ENCODE measurements at regions not wholly inside any gene's neighbourhood (a gene's known extent, or its start where the extent isn't known, plus 50 kb on each side); places are given as distances from the start of the nearest gene placed in this dataset.

DNA sequence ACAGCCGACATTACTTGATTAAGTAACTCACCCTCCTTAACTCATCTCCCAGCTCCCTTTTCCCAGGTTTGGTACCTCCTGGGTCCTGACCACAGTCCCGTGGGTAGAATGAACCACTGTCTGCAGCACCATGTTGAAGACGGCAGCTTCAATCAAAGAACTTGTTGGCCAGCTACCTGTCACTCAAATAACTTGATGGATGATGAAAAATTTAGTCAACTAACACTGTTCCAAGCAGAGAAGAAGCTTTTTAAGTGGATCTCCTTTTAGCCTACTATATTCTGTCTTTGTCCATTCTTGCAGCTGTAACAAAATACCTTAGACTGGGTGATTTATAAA lies 138.4 kb upstream of the F3 start:
- DNase-seq (ENCODE audit: low read depth): no peak
- TF ChIP-seq, protein P1, sequence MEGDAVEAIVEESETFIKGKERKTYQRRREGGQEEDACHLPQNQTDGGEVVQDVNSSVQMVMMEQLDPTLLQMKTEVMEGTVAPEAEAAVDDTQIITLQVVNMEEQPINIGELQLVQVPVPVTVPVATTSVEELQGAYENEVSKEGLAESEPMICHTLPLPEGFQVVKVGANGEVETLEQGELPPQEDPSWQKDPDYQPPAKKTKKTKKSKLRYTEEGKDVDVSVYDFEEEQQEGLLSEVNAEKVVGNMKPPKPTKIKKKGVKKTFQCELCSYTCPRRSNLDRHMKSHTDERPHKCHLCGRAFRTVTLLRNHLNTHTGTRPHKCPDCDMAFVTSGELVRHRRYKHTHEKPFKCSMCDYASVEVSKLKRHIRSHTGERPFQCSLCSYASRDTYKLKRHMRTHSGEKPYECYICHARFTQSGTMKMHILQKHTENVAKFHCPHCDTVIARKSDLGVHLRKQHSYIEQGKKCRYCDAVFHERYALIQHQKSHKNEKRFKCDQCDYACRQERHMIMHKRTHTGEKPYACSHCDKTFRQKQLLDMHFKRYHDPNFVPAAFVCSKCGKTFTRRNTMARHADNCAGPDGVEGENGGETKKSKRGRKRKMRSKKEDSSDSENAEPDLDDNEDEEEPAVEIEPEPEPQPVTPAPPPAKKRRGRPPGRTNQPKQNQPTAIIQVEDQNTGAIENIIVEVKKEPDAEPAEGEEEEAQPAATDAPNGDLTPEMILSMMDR (IDR thresholded peaks at IDR 0.05; ENCODE audit: low read length, missing control alignments): no peak
- no peak overlapping the region for H3K4me3 ChIP-seq (replicated peaks; ENCODE audit: low read depth, low read length)

DNA sequence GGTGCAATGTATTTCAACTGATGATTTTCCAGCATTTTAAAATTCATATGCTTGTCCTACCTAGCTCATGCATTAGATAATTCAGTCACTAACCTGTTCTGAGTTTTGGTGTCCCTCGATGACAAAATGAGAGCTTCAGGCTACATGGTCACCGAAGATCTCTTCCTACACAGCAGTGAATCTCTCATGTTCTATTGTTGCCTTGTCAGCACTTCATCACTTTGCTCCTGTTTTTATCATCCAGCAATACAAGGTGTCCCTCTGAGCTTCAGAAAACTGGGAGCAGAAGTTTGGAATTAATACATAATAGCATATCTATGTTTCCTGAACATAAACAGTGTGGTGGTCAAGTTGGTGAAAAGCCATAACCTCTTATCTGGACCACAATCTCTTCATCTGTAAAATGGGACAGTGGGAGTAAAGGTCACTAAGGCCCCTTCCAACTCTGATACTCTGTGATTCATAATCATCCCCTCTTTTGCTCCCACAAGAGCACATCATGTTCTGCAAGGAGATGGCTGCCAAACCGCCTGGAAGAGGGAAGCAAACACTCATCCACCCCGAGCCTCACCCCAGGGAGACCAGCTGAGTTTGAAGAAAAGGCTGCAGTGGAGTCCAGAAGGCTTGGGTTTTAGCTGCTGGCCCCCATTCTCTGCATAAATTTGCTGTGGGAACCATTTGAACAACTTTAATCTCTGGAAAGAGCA lies 137.9 kb upstream of the F3 start:
- DNase-seq (ENCODE audit: low read depth): peak; percentile 28
- no peak overlapping the region for H3K4me3 ChIP-seq (replicated peaks; ENCODE audit: low read depth, low read length)
- TF ChIP-seq, protein P1 (IDR thresholded peaks at IDR 0.05; ENCODE audit: low read length, missing control alignments): no peak

DNA sequence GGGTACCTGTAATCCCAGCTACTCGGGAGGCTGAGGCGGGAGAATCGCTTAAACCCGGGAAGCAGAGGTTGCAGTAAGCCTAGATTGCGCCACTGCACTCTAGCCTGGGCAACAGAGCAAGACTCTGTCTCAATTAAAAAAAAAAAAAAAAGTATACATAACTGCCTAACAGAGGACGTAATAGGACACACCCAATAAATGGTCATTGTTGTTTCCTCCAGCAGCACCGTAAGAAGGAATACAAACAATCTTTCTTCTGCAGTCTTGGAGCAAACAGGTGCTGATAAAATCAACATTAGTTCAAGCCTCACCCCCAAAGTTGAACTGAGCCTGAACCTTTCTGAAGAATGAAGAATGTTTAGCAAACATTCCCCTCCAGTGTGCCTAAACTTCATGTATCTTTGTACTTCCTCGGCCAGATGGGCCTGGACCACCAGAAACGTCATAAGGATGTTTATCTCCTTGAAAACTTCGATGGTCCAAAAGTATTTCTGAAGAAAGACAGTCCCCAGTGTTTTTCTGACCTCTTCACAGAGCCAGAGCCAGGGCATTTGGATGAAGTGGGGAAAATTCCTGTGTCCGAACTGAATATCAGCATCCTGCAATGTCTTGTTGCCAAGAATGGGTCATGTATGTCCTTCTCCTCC lies 136.8 kb upstream of the F3 start:
- TF ChIP-seq, protein P1 (IDR thresholded peaks at IDR 0.05; ENCODE audit: low read length, missing control alignments): no peak
- no peak overlapping the region for H3K4me3 ChIP-seq (replicated peaks; ENCODE audit: low read depth, low read length)
- DNase-seq (ENCODE audit: low read depth): no peak

DNA sequence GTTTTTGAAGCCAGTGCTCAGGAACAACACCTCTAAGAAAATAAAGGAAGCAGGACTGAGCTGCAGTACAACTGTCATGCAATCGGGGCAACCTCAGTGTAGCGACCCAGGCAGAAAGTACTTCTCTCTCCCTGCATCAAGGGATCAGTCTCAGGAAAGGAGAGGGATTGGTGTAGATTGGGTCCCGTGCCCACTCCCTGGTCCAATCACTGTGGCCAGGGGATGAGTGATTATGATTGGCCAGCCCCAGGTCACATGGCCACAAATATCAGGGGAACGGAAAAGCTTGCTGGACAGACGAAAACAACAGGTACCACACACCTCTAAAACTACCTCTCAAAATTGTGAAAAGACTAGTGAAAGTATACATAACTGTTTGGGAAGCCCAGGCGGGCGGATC lies 136.2 kb upstream of the F3 start:
- H3K4me3 ChIP-seq (replicated peaks; ENCODE audit: low read depth, low read length): no peak overlapping the region
- DNase-seq (ENCODE audit: low read depth): no peak
- TF ChIP-seq, protein P1 (IDR thresholded peaks at IDR 0.05; ENCODE audit: low read length, missing control alignments): no peak

DNA sequence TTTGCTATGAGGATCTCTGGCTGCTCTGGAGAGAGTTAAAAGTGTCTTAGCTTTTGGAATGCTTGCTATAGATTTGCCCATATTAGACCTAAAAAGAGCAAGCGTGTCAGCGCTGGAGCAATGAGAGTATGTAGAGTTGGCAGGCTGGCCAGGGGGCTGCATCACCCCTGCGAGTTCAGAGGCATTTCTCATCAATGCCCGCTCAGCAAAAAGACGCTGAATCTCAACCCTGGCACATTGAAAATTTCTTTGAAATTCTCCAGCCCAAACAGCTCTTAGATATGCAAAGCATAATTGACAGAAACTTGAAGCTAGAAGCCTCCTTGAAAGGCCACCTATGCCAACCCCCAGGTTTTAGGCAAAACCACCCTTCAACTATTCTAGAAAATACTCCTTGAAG lies 135.5 kb upstream of the F3 start:
- no peak overlapping the region for H3K4me3 ChIP-seq (replicated peaks; ENCODE audit: low read depth, low read length)
- TF ChIP-seq, protein P1 (IDR thresholded peaks at IDR 0.05; ENCODE audit: low read length, missing control alignments): no peak
- no peak for DNase-seq (ENCODE audit: low read depth)

DNA sequence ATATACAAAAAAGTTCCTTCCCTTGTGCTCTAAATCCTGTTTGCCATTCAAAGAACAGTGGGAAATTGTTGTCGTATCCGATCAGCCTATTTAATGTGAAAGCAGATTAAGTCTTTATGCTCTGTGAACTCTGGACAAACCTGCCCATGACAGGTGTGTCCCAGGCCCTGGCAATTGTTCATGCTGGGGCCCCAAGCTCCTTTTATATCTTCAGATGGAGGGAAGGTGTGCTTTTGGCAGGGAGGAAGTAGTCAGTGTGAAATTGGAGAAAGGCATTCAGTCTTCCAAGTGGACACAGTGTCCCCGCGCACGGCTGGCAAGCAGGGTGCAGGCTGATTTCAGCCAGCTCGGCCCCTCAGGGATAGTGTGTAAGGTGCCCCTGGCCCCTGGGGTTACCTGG lies 135.1 kb upstream of the F3 start:
- DNase-seq (ENCODE audit: low read depth): no peak
- TF ChIP-seq, protein P1 (IDR thresholded peaks at IDR 0.05; ENCODE audit: low read length, missing control alignments): no peak
- H3K4me3 ChIP-seq (replicated peaks; ENCODE audit: low read depth, low read length): no peak overlapping the region

DNA sequence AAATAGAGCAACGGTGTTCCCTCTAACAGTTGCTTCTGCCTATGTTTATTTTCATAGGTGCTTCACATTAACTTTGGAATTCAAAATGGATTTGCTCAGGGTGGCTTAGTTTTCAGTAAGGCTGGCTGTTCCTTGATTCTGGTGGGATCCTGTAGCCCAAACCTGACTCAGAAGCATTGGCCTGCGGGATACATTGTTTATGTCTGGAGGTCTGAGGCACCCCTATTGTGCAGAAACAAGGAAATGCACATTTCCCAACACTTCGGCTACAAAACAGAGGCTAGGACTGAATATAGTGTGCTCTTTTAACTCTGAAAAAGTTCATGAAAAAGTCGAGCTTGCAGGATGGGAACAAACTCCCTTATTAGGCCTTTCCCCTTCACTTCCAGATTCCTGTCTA lies 133.8 kb upstream of the F3 start:
- H3K4me3 ChIP-seq (replicated peaks; ENCODE audit: low read depth, low read length): no peak overlapping the region
- TF ChIP-seq, protein P1 (IDR thresholded peaks at IDR 0.05; ENCODE audit: low read length, missing control alignments): no peak
- DNase-seq (ENCODE audit: low read depth): peak; percentile 73

Data from fibroblast of pulmonary artery (primary cell).